PC-9 (cell line): ENCODE measurements at regions not wholly inside any gene's neighbourhood (a gene's known extent, or its start where the extent isn't known, plus 50 kb on each side); places are given as distances from the start of the nearest gene placed in this dataset.

Source experiments
- BruUV-seq: library from RNA; stranded (reverse); fragments of 400-500 nt; replicated peaks from 2 replicates; lab custom pipeline; 2021; lab: Mats Ljungman, UMichigan
- CTCF ChIA-PET: fragments of 300-600 bp; sonication (Branson Sonifier 250); formaldehyde crosslinking; loops from one replicate; lab custom pipeline; 2022; ENCODE audit warnings: antibody characterized with exemption; lab: Charles Lee
- POLR2A ChIA-PET: fragments of 300-600 bp; sonication (Branson Sonifier 250); formaldehyde crosslinking; loops from one replicate; lab custom pipeline; 2022; ENCODE audit warnings: antibody characterized with exemption; ENCODE audit not compliant: unreplicated experiment; lab: Charles Lee
- DNase-seq, 2 experiments: peaks; one replicate each; pipeline versions ENCODE4 v3.0.0 to v3.0.0-alpha.2; 2015 to 2022; ENCODE audit warnings: mixed read lengths in 1 of 2
- H2AFZ ChIP-seq: fragments of 200-600 bp; sonication (generic); 2 replicates; pipeline ENCODE4 v1.8.1; 2017; ENCODE audit warnings: antibody characterized with exemption
- H3F3A ChIP-seq: fragments of 200-600 bp; sonication (generic); 2 replicates; pipeline ENCODE4 v1.8.1; 2017; ENCODE audit warnings: antibody characterized with exemption, mild to moderate bottlenecking, low read depth; ENCODE audit not compliant: insufficient read depth
- H3K27ac ChIP-seq: fragments of 200-600 bp; sonication (generic); 2 replicates; pipeline ENCODE4 v1.6.1; 2016; ENCODE audit warnings: mixed run types
- H3K27me3 ChIP-seq: fragments of 200-600 bp; sonication (generic); 2 replicates; pipeline ENCODE4 v1.6.1; 2016; ENCODE audit warnings: low read depth, mixed run types; ENCODE audit not compliant: insufficient read depth
- H3K36me3 ChIP-seq: fragments of 200-600 bp; sonication (generic); 2 replicates; pipeline ENCODE4 v1.6.1; 2016; ENCODE audit warnings: low read depth, mixed run types
- H3K4me1 ChIP-seq: fragments of 200-600 bp; sonication (generic); replicated peaks from 2 replicates; pipeline ENCODE4 v1.6.1; 2016; ENCODE audit warnings: mixed run types; ENCODE audit not compliant: insufficient read depth
- H3K4me2 ChIP-seq: fragments of 200-600 bp; sonication (generic); 2 replicates; pipeline ENCODE4 v1.6.1; 2017; ENCODE audit warnings: mixed run types
- H3K4me3 ChIP-seq: fragments of 200-600 bp; sonication (generic); 2 replicates; pipeline ENCODE4 v1.6.1; 2016; ENCODE audit warnings: mixed run types
- H3K79me2 ChIP-seq: fragments of 200-600 bp; sonication (generic); 2 replicates; pipeline ENCODE4 v1.6.1; 2017; ENCODE audit warnings: low read depth, mixed run types
- H3K9me2 ChIP-seq: fragments of 200-600 bp; sonication (generic); 2 replicates; pipeline ENCODE4 v1.8.1; 2017; ENCODE audit warnings: mild to moderate bottlenecking; ENCODE audit not compliant: insufficient read depth
- H3K9me3 ChIP-seq: fragments of 200-600 bp; sonication (generic); 2 replicates; pipeline ENCODE4 v1.8.1; 2016; ENCODE audit warnings: low read depth; ENCODE audit not compliant: insufficient read depth
- H4K20me1 ChIP-seq: fragments of 200-600 bp; sonication (generic); 2 replicates; pipeline ENCODE4 v1.8.1; 2017; ENCODE audit not compliant: insufficient read depth
- CTCF ChIP-seq: fragments of 200-600 bp; sonication (generic); conservative IDR thresholded peaks from 2 replicates; pipeline ENCODE4 v1.6.1; 2017; ENCODE audit warnings: mixed run types, antibody characterized with exemption, mild to moderate bottlenecking, moderate library complexity
- EZH2 ChIP-seq: fragments of 200-600 bp; sonication (generic); IDR thresholded peaks from 2 replicates; pipeline ENCODE4 v1.8.0; 2017; ENCODE audit warnings: antibody characterized with exemption, low read depth
- intact Hi-C: fragments of 100-400 bp; cut with micrococcal nuclease; formaldehyde crosslinking; loops from one replicate; pipeline ENCODE4 v1.10.0; 2022; ENCODE audit not compliant: unreplicated experiment

GRCh38 chr15:94734460-94734859 lies 503.1 kb downstream of the MCTP2 start:
- Histone ChIP-seq H3K9me3 (no peaks in the 10 kb centered on the region), H3F3A (no peaks in the 10 kb centered on the region), H3K27me3 (peaks cover 32% of the 10 kb centered on the region), H3K79me2 (no peaks in the 10 kb centered on the region), H3K9me2 (no peaks in the 10 kb centered on the region), H3K27ac (no peak overlapping the region), H2AFZ (no peak overlapping the region), H3K4me1 (no peaks in the 10 kb centered on the region), H3K4me2 (no peak overlapping the region), H4K20me1 (no peaks in the 10 kb centered on the region), H3K36me3 (no peaks in the 10 kb centered on the region), H3K4me3 (no peak overlapping the region)
- no peak for DNase-seq
- intact Hi-C loops, result no loop called here
- ChIA-PET CTCF (no interaction called here), POLR2A (no interaction called here)
- TF ChIP-seq EZH2, result no peak
- BruUV-seq, result no TSS peak

DNA sequence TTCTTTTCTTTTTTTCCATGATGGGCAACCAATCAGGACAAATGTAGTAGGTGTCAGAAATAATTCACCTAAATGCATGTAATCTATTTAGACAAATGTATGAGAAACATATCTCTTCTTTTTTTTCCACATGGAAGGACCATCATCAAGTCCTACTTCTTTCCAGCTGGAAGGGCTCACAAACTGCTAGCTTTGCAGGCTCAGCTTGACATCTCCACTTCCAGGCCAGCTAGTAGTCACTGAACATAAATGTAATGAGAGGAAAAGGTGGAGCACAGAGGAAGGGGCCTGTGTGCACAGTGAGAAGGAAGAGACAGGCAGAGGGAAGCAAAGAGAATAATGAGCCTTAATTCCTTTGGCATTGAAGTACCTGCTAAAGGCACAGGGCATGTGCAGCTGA lies 504.9 kb downstream of the MCTP2 start:
- Histone ChIP-seq H3K27ac (no peak overlapping the region), H3K9me2 (no peaks in the 10 kb centered on the region), H3K36me3 (no peaks in the 10 kb centered on the region), H2AFZ (no peak overlapping the region), H3K4me1 (no peaks in the 10 kb centered on the region), H3K79me2 (no peaks in the 10 kb centered on the region), H3K4me2 (no peak overlapping the region), H4K20me1 (no peaks in the 10 kb centered on the region), H3K27me3 (peaks cover 21% of the 10 kb centered on the region), H3F3A (no peaks in the 10 kb centered on the region), H3K4me3 (no peak overlapping the region), H3K9me3 (no peaks in the 10 kb centered on the region)
- TF ChIP-seq CTCF, result no peak
- intact Hi-C loops, result no loop called here
- no peak for DNase-seq
- no TSS peak for BruUV-seq
- ChIA-PET CTCF (no interaction called here), POLR2A (no interaction called here)

DNA sequence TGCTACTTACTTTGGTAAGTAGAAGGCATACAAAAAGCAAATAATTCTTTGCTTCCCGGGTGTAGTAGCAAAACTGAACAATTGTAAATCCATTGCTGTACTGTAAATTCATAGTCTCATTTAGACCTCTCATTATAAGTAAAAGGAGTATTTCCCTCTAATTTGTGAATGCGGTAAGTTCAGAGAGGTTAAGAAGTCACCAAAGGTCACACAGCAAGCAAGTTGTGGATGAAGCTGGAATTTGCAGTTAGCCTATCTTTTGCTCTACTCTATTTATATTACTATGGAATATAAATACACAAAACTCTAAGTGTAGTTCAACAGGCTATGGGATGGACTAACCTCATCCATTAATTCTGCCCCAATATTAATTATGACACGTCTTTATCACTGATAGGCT lies 508.3 kb downstream of the MCTP2 start:
- intact Hi-C loops, result no loop called here
- no peak for DNase-seq
- Histone ChIP-seq H4K20me1 (no peaks in the 10 kb centered on the region), H3K4me2 (no peak overlapping the region), H3K79me2 (no peaks in the 10 kb centered on the region), H3K27ac (no peak overlapping the region), H3K4me3 (no peak overlapping the region), H3K9me3 (no peaks in the 10 kb centered on the region), H3K9me2 (no peaks in the 10 kb centered on the region), H3K4me1 (no peaks in the 10 kb centered on the region), H2AFZ (no peak overlapping the region), H3F3A (no peaks in the 10 kb centered on the region), H3K27me3 (peaks cover 16% of the 10 kb centered on the region), H3K36me3 (no peaks in the 10 kb centered on the region)
- ChIA-PET CTCF (no interaction called here), POLR2A (no interaction called here)
- no peak for TF ChIP-seq EZH2
- no peak for TF ChIP-seq CTCF
- BruUV-seq, result no TSS peak

DNA sequence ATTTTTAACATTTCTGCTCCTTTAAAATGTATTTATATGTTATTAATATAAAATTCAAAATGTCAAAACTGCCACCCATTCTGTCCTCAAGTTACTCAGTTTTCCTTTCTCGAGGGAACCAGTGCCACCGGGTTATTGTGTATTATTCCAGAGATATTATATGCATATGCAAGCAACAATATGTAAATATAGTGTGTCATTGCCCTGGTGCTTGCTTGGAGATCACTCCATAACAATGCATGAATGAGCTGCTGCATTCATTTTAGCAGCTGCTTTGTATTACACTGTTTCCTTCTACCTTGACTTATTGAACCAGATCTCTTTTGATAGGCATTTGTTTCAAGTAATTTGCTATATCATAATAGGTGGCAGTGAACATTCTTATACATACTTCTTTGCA lies 509.1 kb downstream of the MCTP2 start:
- no peak overlapping the region for H3K4me3 ChIP-seq
- H4K20me1 ChIP-seq, result no peaks in the 10 kb centered on the region
- no peaks in the 10 kb centered on the region for H3K36me3 ChIP-seq
- H3K79me2 ChIP-seq, result no peaks in the 10 kb centered on the region
- intact Hi-C loops, result no loop called here
- no peaks in the 10 kb centered on the region for H3K9me3 ChIP-seq
- no peak for TF ChIP-seq EZH2
- TF ChIP-seq CTCF, result no peak
- H3K4me2 ChIP-seq, result no peak overlapping the region
- H3K27ac ChIP-seq, result no peak overlapping the region
- peaks cover 16% of the 10 kb centered on the region for H3K27me3 ChIP-seq
- DNase-seq, result no peak
- ChIA-PET CTCF (no interaction called here), POLR2A (no interaction called here)
- BruUV-seq, result no TSS peak
- no peaks in the 10 kb centered on the region for H3F3A ChIP-seq
- H3K4me1 ChIP-seq, result no peaks in the 10 kb centered on the region
- H3K9me2 ChIP-seq, result no peaks in the 10 kb centered on the region
- no peak overlapping the region for H2AFZ ChIP-seq
